GM21423 (cell line): ENCODE measurements at regions not wholly inside any gene's neighbourhood (a gene's known extent, or its start where the extent isn't known, plus 50 kb on each side); places are given as distances from the start of the nearest gene placed in this dataset.

Experiments used
- ATAC-seq: cut with Tn5 transposase; IDR thresholded peaks from one replicate; pipeline ENCODE4 v1.9.1; 2021; ENCODE audit warnings: mild to moderate bottlenecking, moderate library complexity; ENCODE audit not compliant: unreplicated experiment

DNA sequence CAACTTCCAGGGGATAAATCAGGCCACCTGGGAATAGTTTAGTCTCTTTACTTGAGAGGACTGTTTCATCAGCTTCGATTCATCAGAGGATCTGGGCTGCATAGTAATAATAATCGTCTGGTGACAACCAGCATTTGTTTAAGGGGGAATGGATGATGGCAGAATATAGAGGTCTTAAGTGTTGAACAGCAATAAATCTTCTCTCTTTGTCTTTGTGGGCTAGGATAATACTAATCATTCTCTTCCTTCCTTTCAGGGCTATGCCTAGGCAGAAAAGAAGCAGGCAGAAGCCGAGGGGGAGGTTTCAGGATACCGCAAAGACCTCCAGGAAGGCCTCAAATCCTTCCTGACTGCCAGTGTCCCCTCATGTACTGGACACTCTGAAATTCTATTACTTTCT, 150.4 kb upstream of the GAREM1 start:
- no peak for ATAC-seq

DNA sequence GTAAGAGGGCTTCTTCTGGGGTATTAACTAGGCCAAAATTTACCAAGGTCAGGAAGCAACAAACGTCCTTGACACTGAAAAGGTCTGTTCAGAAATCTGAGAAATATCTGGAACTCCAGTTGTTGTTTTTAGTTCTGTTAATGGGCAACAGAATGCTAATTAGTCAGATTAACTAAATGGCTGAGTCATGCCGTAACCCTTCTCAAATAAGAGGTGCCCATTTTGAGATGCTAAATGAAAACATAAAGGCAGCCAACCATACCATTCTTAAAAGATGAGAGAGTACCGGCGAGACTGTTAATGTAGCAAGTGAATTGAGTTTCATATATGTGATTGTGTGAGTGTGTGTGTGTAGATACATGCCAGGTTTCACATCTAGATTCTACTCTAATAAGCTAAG, 147.9 kb upstream of the GAREM1 start:
- no peak for ATAC-seq

DNA sequence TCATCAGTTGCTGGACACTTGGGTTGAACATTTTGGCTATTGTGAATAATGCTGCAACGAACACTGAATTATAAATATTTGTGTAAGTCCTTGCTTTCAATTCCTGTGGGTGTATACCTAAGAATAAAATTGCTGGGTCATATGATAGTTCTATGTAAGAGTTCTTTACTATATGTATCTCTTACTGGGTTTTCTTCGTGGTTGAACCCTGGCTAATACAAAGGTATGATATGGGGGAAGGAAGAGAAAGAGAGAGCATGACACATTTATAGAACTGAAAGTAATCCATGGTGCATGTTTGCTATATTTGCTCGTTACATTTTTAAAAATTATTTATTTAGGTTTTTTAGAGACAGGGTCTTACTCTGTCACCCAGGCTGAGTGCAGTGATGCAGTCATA, 143.1 kb upstream of the GAREM1 start:
- no peak for ATAC-seq

DNA sequence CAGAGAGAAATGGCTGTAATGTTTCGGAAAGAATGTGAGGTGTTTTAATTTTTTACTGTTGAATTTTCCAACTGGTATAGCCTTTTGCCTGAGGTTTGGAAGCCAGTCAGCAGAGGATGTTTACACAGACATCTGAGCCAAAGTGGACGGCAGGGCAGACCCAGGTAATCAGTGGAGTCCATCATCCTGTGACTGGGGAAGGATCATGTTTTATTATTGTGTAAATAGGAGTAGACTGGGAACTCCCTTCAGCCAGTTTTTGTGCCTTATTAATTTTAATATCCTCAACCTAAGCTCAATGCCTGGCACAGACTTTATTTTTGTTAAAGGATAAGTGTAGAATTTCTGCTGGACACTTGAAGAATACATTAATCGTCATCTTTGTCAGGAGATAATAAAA, 142.0 kb upstream of the GAREM1 start:
- ATAC-seq, result no peak

DNA sequence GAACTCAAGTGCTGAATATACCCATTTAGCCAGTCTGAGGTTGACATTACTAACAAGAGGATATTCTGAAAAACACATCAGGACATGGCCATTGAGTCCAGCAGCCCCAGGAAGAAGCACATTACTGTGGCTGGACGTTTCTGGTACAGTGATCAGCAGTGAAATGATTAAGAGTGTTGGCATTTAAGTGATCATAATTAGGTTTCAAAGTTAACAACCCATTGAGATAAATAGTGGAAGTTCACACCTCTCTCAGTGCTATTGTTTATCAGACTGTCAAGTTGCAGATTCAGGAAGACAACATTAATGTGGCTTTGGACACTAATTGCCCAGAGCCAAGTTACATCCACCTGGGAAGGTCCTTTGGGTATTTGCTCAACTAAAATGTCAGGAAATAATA, 139.5 kb upstream of the GAREM1 start:
- ATAC-seq, result no peak

DNA sequence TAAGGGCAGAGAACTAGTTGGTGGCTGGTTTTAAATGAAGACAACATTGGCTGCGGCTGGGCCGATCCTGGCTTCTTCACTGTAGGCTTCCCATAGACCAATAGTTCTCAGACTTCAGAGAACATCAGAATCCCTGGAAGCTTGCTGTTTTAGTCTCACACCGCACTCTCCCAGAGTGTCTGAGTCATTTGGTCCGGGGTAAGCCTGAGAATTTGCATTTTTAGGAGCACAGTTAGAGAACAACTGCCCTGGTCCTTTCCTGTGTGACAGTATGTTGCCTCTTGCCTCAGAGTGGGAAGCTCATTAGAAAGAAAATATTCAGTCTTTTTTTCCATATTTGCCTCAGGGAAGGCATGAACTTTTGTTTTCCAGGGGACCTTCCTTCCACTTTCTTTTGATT, 137.1 kb upstream of the GAREM1 start:
- no peak for ATAC-seq

DNA sequence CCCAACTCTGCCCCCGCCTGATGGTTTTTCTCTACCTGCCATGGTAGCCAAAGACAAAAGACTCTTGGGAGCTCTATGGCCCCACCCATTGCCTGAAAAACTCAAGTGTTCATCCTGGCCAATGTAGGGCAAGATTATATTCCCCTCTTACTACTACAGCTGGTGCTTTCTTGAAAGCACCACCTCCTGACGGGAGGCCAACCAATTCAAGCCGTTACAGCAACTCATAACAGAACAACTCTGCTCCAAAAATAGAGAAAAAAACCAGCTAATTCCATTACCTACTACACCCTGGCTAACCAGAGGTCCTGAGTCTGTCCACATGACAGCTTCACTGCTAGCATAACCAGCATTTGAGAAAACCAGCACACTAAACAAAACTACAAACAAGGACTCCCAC, 127.5 kb upstream of the GAREM1 start:
- no peak for ATAC-seq

DNA sequence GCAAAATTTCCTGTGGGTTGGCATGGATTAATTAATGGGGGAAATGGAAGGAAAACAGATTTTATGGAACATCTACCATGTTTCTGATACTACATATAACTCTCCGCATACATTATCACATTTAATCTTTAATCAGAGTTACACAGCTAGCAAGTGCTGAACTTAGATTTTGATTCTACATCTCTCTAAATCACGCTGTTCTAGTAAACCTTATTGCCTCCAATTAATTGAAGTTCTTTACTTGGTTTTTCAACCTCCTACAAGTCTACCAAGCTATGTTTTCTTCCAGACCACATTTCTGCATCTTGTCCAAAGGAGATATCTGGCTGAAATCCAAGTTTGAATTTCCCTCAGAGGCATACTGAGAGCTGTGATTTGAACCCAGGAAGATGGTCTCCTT, 125.8 kb upstream of the GAREM1 start:
- ATAC-seq, result no peak

DNA sequence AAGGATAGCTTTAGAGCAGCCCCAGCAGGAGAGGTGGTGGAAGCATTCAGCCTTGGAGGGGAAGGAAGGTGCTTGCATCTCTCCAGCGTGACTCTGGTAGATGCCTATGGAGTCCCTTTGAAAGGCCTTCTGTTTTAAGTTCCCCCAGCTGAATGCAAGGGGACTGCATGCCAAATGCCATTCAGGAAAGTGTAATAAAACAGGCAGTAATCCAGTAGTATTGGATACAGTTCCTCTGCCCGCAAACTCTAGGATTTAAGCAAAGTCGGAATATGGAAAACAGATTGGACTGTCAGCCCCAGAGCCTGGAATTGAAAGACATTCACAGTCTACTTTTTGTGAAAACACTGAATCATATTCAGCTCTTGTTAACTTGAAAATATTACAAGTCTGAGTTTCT, 125.2 kb upstream of the GAREM1 start:
- no peak for ATAC-seq

DNA sequence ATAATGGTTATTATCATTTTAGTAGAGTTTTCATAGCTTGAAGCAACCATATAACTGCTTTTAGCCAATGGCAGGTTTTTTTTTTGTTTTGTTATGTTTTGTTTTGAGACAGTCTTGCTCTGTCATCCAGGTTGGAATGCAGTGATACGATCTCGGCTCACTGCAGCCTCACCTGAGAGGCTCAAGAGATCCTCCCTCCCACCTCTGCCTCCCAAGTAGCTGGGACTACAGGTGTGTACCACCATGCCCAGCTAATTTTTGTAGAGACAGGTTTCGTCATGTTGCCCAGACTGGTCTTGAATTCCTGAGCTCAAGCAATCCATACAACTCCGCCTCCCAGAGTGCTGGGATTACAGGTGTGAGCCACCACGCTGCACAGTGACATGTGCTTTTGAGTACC, 117.5 kb upstream of the GAREM1 start:
- ATAC-seq, result no peak

DNA sequence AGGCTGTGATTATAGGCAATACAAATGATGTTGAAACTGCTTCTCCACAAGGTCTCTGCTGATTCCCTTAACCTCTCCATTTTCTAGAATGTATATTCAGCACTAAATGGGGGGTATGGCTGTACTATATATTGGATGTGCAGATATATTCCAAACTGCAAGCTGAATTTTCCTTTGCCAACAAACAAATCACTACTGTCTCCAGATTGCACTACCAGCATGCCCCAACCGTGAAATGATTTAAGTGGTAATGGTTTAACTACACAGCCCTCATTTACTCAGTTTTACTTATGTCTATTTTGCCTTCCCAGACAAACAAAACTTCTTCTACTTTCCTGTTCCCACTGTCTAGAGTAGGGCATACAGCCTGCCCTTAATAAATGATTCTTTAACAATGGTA, 112.7 kb upstream of the GAREM1 start:
- no peak for ATAC-seq

DNA sequence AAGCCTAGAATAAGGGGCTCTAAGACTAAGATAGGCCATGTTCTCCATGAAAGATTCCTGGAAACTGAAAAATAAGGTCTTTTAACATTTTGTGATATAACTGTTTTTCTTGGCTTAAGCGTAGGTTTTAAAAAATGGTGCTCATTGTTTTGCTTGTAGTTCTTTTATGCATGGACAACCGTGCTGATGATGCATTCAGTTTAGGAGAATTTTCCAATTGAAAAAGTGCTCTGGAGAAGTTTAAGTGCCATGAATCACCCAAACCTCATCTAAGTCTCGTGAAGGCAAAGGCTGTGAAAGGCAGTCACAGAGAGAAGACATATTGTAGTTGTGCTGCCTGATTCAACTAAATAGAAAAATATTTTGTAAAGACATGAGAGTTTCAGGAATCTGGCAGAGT, 111.8 kb upstream of the GAREM1 start:
- no peak for ATAC-seq

DNA sequence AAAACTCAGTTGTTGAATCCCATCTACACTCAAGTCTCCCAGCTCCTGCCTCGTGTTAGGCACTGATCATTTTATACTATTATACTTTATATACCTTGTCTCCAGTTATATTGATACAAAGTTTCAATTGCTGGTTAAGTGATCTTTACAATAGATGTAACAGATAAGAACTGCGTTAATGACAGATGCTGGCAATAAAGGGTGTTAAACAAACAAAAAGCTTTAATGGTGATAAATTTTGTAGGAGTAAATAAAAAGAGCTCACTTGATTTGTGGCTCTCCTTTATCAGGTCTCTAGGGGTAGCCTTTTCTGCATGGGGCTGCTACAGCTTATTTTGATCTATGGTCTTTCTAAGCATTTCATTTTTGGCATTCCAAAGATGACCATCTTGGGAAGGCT, 106.9 kb upstream of the GAREM1 start:
- ATAC-seq, result no peak

DNA sequence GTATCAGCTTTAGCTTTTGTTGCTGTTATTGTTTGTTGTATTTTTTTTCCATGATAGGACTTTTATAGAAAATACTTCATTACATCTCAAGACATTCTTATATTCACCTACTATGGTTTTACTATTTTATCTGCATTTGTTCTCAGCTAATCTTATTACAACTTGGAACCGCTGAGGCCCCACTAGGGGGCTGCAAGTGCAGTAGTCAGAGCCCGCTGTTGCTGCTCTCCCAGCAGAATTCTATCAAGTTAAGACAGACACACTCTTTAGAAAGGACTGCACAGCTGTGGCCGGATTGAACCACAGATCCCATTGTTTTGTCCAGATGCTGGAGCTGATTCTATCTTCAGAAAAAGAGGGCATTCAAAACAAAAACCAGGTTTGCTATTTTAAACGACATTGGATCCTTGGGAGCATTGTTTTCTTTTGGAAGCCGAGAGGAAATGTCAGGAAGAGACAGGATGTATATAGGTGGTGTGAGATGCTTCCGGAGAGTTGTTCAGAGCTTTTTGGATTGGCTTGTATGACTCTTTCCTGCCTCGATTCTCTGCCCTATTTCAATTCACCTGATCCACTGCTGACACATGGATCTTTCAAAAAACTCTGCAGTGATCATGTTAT, 105.7 kb upstream of the GAREM1 start:
- no peak for ATAC-seq

DNA sequence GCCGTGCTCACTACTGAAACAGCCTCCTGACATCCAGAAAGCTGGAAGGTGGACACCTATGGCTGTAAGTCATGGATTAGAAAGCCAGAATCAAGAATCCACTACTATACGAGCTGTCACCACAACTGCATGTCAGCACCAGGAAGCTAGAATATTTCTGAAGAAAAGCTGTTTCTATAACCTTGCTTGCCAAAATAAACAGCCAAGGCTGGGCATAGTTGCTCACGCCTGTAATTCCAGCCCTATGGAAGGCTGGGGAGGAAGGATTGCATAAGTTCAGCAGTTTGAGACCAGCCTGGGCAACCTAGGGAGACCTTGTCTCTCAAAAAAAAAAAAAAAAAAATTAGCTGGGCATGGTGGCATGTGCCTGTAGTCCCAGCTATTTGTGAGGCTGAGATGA, 96.3 kb upstream of the GAREM1 start:
- no peak for ATAC-seq

DNA sequence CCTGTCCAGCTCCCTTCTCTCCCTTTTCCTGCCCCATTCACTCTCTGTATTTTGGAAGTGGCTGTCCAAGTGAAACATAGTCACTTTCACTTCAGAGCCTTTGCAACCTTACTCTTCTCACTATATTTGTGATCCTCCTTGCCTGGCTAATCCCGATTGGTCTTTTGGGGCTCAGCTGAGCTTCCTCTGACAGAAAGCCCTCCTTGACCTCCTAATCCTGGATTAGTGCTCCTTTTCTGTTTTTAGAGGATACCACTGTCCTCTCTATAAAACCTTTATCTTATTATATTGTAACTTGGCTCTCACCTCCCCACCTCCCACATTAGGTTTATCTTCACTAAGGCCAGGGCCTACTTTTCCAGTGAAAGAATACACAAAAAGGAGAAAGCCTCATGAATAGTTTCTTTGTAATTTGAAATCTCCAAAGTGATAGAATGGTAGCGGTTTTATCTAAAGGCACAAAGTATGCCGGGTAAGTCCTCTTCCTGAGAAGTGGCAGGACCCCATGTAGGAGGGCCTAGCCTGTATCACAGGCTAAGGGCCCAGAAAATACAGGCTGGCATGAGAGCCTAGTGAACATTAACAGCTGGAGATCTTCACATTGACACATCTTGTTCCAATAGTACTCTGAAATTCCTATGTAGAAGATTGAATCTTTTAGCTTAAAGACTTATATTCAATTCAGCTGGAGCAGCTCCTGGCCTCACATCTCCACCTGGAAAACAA, 83.1 kb upstream of the GAREM1 start:
- no peak for ATAC-seq

DNA sequence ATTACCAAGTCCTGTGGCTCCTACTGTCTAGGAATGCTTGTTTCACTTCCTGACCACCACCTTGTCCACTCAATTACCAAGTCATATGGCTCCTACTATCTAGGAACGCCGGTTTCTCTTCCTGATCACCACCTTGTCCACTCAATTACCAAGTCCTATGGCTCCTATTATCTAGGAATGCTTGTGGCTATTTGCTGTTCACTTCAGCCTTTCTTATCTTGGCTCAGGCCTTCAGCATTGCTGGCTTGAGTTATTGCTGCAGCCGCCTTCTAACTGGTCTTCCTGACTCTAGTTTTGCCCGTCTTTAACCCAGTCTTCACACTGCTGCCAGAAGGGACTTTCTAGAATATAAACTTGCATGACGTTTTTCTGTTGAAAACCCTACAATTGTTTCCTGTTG, 82.5 kb upstream of the GAREM1 start:
- no peak for ATAC-seq

DNA sequence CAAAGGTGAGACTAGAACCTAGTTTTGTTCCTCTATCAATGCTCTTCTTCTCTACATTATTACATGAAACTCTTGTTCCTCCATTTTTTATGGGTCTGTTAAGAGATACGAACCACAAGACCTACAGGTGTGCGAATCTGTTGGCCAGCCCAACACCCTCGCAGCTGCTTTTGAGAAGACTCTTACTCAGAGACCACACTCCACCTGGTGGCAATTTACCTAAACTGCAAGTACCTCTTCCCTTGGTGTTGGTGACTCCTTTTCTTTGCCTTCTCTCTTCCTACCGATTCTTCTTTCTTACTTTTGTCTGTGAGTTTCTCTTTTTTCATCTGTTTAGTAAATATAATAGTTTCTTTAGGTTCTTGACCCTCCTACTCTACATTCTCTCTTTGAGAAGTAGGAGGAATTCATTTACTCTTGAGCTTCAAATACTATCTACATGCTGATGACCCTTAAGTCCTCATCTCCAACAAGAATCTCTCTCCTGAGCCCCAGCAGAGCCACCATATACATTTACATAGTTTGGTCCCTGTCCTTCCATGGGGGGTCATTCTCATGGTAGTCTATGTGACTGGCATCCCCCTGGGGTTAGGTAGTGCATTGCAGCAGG, 81.8 kb upstream of the GAREM1 start:
- ATAC-seq, result peak; percentile 78

DNA sequence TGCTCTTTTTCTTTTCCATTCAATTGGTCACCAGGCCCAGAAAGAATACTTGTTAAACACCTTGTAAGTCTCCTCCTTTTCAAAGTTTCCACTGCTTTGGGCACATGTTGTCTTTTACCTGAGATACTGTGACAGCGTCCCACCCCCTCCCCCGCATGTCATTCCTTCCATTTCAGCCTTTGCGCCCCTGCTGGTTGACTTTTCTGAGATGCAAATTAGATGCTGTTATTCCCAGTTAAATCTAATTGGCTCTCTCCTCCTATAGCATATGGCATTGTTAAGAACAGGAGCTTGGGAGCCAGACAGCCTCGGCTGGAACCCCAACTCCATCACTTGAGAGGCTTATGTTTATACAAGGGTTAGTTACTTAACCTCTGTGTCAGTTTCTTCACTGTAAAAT, 80.3 kb upstream of the GAREM1 start:
- no peak for ATAC-seq

DNA sequence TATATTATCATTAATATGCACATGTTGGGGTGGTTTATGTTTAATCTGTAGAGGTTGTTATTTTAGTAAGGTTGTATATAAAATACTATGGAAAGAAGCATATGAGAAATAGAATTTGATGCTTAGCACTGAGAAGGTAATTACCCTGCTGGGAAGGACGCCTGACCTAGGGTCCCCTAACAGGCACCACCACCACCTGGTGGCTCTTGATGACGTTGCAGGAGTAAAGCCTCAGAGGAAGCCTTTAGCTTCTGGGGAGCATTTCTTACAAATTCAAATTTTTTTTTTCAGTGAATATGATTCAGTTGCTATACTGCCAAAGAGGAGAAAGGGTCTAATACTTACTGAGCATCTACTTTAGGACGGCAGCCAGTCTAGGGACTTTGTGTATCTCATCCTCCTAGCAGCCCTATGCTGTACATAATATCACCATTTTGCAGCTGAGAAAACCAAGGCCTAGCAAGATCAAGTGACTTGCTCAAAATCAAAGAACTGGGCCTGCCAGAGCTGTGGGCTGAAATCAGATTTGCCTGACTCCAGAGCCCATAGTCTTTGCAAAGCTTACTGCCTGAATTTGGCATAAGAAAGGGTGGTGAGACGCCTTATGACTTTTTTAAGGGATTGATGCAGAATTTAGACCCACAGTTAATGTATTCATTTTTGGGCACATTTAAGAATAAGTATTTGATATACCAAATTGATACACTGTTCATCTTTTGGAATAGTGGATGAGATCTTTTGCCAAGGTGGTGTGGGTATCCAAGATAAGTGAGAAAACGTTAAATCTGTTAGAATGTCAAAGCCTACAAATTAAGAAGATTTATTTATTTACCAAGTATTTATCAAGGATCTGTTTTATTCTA, 78.8 kb upstream of the GAREM1 start:
- ATAC-seq, result peak; percentile 79

DNA sequence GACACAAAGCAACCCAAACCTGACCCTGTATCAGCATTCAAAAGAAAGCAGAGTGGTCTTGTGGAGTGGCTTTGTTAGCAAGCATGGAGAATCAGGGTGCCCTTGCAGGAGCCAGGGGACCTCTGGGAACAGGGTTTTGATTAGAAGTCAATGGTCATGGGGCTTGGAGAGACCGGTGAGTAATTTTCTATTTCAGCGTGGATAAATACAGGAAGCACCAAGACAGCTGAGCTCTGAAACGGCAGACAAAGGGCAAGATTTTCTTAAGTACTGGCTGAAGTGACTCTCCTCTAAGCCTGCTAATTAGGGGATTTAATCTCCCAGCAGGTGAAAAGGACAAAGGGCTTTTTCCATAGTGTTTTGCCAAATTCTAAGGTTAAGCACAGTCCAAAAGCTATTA, 78.0 kb upstream of the GAREM1 start:
- ATAC-seq, result no peak

DNA sequence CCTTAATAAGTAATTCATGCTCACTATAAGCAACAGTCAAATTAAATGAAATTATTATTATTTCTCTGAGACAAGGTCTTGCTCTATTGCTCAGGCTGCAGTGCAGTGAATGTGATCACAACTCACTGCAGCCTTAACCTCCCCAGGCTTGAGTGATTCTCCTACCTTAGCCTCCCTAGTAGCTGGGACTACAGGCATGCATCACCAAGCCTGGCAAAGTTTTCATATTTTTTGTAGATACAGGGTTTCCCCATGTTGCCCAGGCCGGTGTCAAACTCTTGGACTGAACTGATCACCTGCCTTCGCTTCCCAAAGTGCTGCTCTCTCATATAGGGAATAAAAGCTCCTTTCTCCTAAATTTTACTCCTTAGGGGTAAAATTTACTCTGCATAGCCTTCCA, 74.9 kb upstream of the GAREM1 start:
- no peak for ATAC-seq
